SJSA1 (cell line): ENCODE measurements at regions not wholly inside any gene's neighbourhood (a gene's known extent, or its start where the extent isn't known, plus 50 kb on each side); places are given as distances from the start of the nearest gene placed in this dataset.
"Not testable (repeated sequence)": the region's sequence is repeated elsewhere in the genome, so short reads cannot be mapped to it uniquely, and the experiment has no call there.

Source experiments
- DNase-seq, 2 experiments: peaks; one replicate each; pipeline ENCODE4 v3.0.0-alpha.2; 2015 to 2020; ENCODE audit warnings: low spot score in 2 of 2, low read depth in 1 of 2
- H3K27ac ChIP-seq: fragments of 250-450 bp; sonication (Bioruptor Pico); 2 replicates; pipeline ENCODE4 v1.5.1; 2020; ENCODE audit warnings: mild to moderate bottlenecking, moderate library complexity
- H3K27me3 ChIP-seq: fragments of 250-450 bp; sonication (Bioruptor Pico); replicated peaks from 2 replicates; pipeline ENCODE4 v1.5.1; 2020; ENCODE audit warnings: mild to moderate bottlenecking, moderate library complexity
- H3K36me3 ChIP-seq: fragments of 250-450 bp; sonication (Bioruptor Pico); 2 replicates; pipeline ENCODE4 v1.5.1; 2020; ENCODE audit warnings: mild to moderate bottlenecking
- H3K4me1 ChIP-seq: fragments of 250-450 bp; sonication (Bioruptor Pico); replicated peaks from 2 replicates; pipeline ENCODE4 v1.6.1; 2021; ENCODE audit warnings: mild to moderate bottlenecking
- H3K4me3 ChIP-seq: fragments of 250-450 bp; sonication (Bioruptor Pico); 2 replicates; pipeline ENCODE4 v1.5.1; 2020; ENCODE audit warnings: mild to moderate bottlenecking
- H3K9me3 ChIP-seq: fragments of 250-450 bp; sonication (Bioruptor Pico); replicated peaks from 2 replicates; pipeline ENCODE4 v1.5.1; 2020; ENCODE audit warnings: mild to moderate bottlenecking

GRCh38 chr4:176618138-176618537, 174.6 kb downstream of the VEGFC start:
- no peak overlapping the region for H3K27ac ChIP-seq
- H3K27me3 ChIP-seq: no peaks in the 10 kb centered on the region
- no peaks in the 10 kb centered on the region for H3K4me1 ChIP-seq
- no peak overlapping the region for H3K4me3 ChIP-seq
- no peaks in the 10 kb centered on the region for H3K9me3 ChIP-seq
- no peak for DNase-seq
- no peaks in the 10 kb centered on the region for H3K36me3 ChIP-seq

- no peaks in the 10 kb centered on the region for H3K4me1 ChIP-seq
- H3K4me3 ChIP-seq: no peak overlapping the region
- no peaks in the 10 kb centered on the region for H3K9me3 ChIP-seq
- no peaks in the 10 kb centered on the region for H3K36me3 ChIP-seq
- DNase-seq: no peak
- H3K27me3 ChIP-seq: no peaks in the 10 kb centered on the region
- H3K27ac ChIP-seq: no peak overlapping the region
Observed at GRCh38 chr4:176619430-176619829, 173.3 kb downstream of the VEGFC start.

GRCh38 chr4:176622251-176622948, 170.3 kb downstream of the VEGFC start:
- DNase-seq: no peak
- H3K27me3 ChIP-seq: no peaks in the 10 kb centered on the region
- no peak overlapping the region for H3K4me3 ChIP-seq

GRCh38 chr4:176624983-176625610, 167.6 kb downstream of the VEGFC start:
- H3K4me1 ChIP-seq, H3K36me3 ChIP-seq, DNase-seq, H3K27ac ChIP-seq, H3K27me3 ChIP-seq, H3K4me3 ChIP-seq, H3K9me3 ChIP-seq: not testable (repeated sequence)

More at GRCh38 chr4:176622251-176622948, 170.3 kb downstream of the VEGFC start:
- Histone ChIP-seq H3K36me3 (no peaks in the 10 kb centered on the region), H3K9me3 (no peaks in the 10 kb centered on the region), H3K4me1 (no peaks in the 10 kb centered on the region), H3K27ac (no peak overlapping the region)

- no peaks in the 10 kb centered on the region for H3K4me1 ChIP-seq
- no peaks in the 10 kb centered on the region for H3K36me3 ChIP-seq
- H3K4me3 ChIP-seq: no peak overlapping the region
- DNase-seq: no peak
- no peaks in the 10 kb centered on the region for H3K9me3 ChIP-seq
- H3K27ac ChIP-seq: no peak overlapping the region
- no peaks in the 10 kb centered on the region for H3K27me3 ChIP-seq
Observed at GRCh38 chr4:176627916-176628315, 164.8 kb downstream of the VEGFC start.

- H3K27ac ChIP-seq: no peak overlapping the region
- no peaks in the 10 kb centered on the region for H3K27me3 ChIP-seq
- DNase-seq: no peak
- H3K4me3 ChIP-seq: no peak overlapping the region
- H3K4me1 ChIP-seq: 0 out of 2 replicates have a peak, but pooled peaks cover 3% of the 10 kb centered on the region
- no peaks in the 10 kb centered on the region for H3K9me3 ChIP-seq
- H3K36me3 ChIP-seq: no peaks in the 10 kb centered on the region
Observed at GRCh38 chr4:176631611-176632010, 161.1 kb downstream of the VEGFC start.
